ENCODE measurements at regions not wholly inside any gene's neighbourhood (a gene's known extent, or its start where the extent isn't known, plus 50 kb on each side); places are given as distances from the start of the nearest gene placed in this dataset.
A peak's percentile ranks its signal among the peaks of the same experiment; 100 is the strongest.

DNA sequence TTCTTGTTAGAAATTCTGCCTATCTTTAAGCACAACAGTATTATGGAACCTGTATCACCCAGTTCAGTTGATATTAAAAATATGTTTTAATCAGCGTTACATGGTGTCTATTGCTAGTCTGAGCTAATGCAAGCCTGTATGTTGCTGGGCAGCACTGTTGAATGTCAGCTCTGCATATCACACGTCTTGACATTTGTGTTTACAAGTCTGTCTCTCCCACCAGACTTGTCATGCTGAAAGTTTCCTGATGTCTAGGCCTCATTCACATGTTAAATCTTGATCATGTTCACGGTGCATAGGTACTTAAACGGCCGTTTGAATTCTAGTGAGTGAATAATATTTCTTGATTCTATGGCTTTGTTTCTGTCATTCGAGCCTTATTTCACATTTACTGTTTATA is 385.0 kb downstream of the SOCS6 start:
- Histone ChIP-seq H3K27me3 (no peaks in the 10 kb centered on the region), H3K4me3 (no peak overlapping the region), H3K4me1 (peaks cover 18% of the 10 kb centered on the region), H4K20me1 (no peaks in the 10 kb centered on the region), H3K27ac (no peak overlapping the region), H3K9me3 (peaks cover 17% of the 10 kb centered on the region), H3K9ac (no peak overlapping the region), H3K4me2 (no peak overlapping the region), H3K36me3 (no peaks in the 10 kb centered on the region)
- TF ChIP-seq Cebpa-rat (IDR thresholded peaks at IDR 0.05), result no peak

DNA sequence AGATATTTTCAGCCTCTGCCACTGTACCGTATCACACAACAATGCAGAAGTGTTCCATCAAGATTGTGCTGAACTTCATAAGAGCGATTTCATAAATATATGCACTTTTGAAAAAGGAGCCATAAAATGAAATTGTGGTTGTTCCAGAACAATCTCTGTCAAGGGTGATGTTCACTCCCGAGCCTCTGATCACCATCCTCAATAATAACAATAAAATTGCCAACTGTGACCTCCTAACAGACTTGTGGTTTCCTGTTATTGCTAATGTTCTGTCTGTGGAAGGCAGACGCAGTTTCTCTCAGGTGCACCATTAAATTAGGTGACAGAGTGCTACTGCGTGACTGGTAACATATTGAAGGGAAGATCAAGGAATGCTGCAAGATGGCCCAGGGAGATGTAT is 383.7 kb downstream of the SOCS6 start:
- no peaks in the 10 kb centered on the region for H3K27me3 ChIP-seq
- H3K9ac ChIP-seq, result no peak overlapping the region
- H4K20me1 ChIP-seq, result no peaks in the 10 kb centered on the region
- no peak for TF ChIP-seq Cebpa-rat (IDR thresholded peaks at IDR 0.05)
- no peaks in the 10 kb centered on the region for H3K36me3 ChIP-seq
- no peak overlapping the region for H3K4me3 ChIP-seq
- H3K9me3 ChIP-seq, result peaks cover 20% of the 10 kb centered on the region
- no peak overlapping the region for H3K27ac ChIP-seq
- peak overlapping the region; percentile 59 for H3K4me2 ChIP-seq
- peaks cover 18% of the 10 kb centered on the region for H3K4me1 ChIP-seq

DNA sequence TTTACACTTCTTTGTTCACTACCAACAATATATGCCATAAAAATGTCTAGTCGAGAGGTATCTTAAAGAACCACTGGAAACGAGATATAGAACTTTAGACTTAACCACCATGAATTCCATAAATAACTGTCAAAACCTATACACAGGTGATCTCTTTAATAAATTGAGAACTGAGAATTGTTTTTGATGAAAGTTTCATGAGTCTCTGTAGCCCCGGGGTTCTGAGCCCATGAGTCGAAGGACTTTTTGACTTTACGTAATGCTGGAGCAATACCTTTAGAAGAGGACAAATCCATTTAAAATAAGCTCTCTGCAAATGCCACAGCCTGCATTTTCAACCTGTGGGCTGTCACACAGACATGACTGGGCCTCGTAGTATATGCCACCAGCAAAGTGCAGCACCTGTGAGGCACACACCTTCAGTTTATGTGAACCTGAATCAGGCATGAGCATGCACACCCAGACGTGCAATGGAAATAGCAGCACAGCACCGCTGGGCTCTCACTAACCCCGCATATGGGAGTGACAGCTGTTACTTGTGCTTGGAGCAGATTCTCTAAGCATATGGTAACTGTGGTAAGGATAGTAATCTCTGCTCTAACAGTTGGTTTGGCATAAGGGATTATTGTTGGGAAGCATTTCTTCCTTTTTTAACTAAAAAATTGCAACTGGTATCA is 383.2 kb downstream of the SOCS6 start:
- Histone ChIP-seq H3K4me2 (peak overlapping the region; percentile 59), H3K27ac (no peak overlapping the region)
- TF ChIP-seq Cebpa-rat (IDR thresholded peaks at IDR 0.05), result no peak

DNA sequence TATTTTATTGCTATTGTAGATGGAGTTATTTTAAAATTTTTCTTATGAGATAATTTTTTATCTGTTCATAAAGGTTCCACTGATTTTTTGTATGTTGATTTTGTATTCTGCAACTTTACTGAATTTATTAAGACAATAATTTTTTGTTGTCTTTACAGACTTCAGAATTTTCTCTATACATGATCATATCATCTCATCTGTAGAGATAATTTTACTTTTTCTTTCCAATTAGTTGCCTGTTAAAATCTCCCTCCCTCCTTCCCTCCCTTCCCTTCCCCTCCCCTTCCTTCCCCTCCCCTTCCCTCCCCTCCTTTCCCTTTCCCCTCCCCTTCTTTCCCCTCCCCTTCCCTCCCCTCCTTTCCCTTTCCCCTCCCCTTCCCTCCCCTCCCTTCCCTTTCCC is 378.1 kb downstream of the SOCS6 start:
- no peak overlapping the region for H3K27ac ChIP-seq
- H3K4me3 ChIP-seq, result no peak overlapping the region
- TF ChIP-seq Cebpa-rat (IDR thresholded peaks at IDR 0.05), result no peak
- no peaks in the 10 kb centered on the region for H3K27me3 ChIP-seq
- H3K36me3 ChIP-seq, result no peaks in the 10 kb centered on the region
- peaks cover 3% of the 10 kb centered on the region for H3K4me1 ChIP-seq
- H3K9ac ChIP-seq, result no peak overlapping the region
- H4K20me1 ChIP-seq, result no peaks in the 10 kb centered on the region
- no peak overlapping the region for H3K4me2 ChIP-seq
- peaks cover 20% of the 10 kb centered on the region for H3K9me3 ChIP-seq

More for the DNA sequence above, 383.2 kb downstream of the SOCS6 start:
- no peak overlapping the region for H3K4me3 ChIP-seq
- no peak overlapping the region for H3K9ac ChIP-seq
- H3K36me3 ChIP-seq, result no peaks in the 10 kb centered on the region
- peaks cover 18% of the 10 kb centered on the region for H3K4me1 ChIP-seq
- peaks cover 20% of the 10 kb centered on the region for H3K9me3 ChIP-seq
- H3K27me3 ChIP-seq, result no peaks in the 10 kb centered on the region
- no peaks in the 10 kb centered on the region for H4K20me1 ChIP-seq

DNA sequence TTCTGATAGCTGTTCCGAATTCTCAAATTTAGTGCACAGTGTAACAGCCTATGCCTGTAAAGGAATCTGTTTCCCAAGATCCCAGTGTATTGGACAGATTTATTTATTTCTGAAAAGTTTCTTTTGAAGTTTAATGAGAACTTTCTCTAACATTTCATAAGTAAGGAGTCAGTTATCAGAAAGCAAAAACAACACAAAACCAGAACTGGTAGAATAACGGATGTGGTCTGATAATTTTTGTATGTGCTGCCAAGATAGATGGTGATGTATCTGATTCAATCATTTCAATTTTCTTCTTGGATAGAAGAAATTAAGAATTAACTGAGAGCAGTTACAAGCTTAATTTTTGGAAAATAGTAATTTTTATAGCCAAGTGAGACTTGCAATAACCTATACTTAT is 374.3 kb downstream of the SOCS6 start:
- Histone ChIP-seq H3K4me3 (no peak overlapping the region), H4K20me1 (no peaks in the 10 kb centered on the region), H3K36me3 (no peaks in the 10 kb centered on the region), H3K9me3 (no peaks in the 10 kb centered on the region; the same call in 1 of the 2 replicates), H3K4me2 (no peak overlapping the region), H3K27ac (no peak overlapping the region), H3K9ac (no peak overlapping the region), H3K4me1 (no peaks in the 10 kb centered on the region), H3K27me3 (no peaks in the 10 kb centered on the region)
- no peak for TF ChIP-seq Cebpa-rat (IDR thresholded peaks at IDR 0.05)

DNA sequence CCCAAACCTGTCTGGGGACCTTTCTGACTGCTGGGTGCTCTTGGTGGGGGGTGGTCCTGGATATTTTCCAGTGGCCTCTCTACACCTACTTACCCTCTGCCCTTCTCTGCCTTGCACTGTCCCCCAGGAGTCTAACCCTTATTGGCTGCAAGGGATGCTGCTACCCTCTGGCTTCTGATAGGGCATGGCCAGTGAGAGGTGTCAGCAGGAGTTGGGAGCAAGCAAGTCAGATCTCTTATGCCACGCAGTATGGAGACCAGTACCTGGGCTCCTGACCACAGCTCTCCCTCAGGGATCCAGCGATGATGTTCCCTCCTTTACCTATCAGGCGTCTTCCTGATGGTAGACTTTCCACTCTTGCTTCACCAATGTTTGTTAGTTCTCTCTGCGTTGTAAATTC is 373.7 kb downstream of the SOCS6 start:
- Histone ChIP-seq H3K27ac (no peak overlapping the region), H3K4me2 (no peak overlapping the region), H3K27me3 (no peaks in the 10 kb centered on the region), H4K20me1 (no peaks in the 10 kb centered on the region), H3K4me3 (no peak overlapping the region), H3K9ac (no peak overlapping the region), H3K9me3 (no peaks in the 10 kb centered on the region; the same call in 1 of the 2 replicates), H3K36me3 (no peaks in the 10 kb centered on the region), H3K4me1 (no peaks in the 10 kb centered on the region)
- TF ChIP-seq Cebpa-rat (IDR thresholded peaks at IDR 0.05), result no peak

DNA sequence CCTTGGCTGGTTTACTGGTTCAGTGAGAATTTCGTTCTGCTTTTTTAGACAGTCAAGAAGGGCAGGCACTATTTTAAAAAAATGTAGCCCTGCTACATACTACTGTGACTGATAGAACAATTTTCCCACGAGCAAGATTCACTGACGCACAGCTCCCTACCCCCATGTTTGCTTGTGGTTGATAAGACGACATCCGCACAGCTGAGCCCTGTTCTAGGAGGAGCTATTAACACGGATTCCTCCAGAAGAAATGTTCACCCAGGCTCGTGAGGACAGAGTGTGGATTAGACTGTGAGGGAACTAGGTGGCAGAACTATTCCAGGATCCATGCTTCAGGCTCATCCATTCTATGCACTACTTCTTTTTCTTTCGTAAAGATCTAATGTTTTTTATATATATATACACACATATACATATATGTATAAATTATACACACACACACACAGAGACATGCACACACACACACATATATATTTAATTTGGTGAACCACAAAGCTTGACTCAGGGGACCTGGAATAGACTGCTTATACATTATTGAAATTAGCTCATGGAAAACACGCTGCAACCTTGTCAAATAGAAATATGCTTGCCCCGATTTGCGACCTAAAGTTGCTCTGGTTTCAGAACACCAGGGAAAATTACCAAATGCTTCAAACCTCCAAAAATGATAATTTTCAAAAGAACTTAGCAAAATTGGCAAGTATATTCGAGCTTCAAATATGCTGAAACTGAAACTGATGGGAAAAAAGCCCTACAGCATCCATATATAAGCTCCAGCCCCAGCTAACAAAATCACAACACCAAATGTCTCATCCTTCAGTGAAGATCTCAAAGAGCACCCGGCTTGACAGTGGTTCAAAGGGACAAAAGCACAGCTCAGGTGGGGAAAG is 370.4 kb downstream of the SOCS6 start:
- Histone ChIP-seq H3K27ac (no peak overlapping the region), H3K9ac (no peak overlapping the region), H3K27me3 (no peaks in the 10 kb centered on the region), H3K36me3 (no peaks in the 10 kb centered on the region), H3K4me3 (no peak overlapping the region), H4K20me1 (no peaks in the 10 kb centered on the region), H3K4me2 (no peak overlapping the region), H3K4me1 (no peaks in the 10 kb centered on the region), H3K9me3 (no peaks in the 10 kb centered on the region)
- TF ChIP-seq Cebpa-rat (IDR thresholded peaks at IDR 0.05), result no peak

DNA sequence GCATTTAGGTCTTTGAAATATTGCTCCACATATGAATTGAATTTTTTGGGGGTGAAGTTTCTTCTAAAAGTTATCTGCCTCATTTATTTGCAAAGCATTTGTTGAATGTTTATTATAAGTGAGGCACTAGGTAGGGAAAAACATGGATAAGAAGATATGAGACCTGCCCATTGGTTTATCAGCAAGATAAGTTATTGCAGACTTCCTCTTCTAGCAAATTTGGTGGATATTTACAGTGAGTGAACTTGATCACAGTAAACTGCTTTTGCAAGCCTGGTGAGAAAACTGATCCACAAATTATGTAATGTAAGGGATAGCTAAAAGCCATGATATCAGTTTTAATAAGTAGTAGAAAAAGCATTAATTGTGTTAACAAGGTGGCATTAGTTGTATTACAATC is 364.8 kb downstream of the SOCS6 start:
- Histone ChIP-seq H3K4me3 (no peak overlapping the region), H3K4me1 (no peaks in the 10 kb centered on the region), H4K20me1 (no peaks in the 10 kb centered on the region), H3K27ac (no peak overlapping the region), H3K9ac (no peak overlapping the region), H3K9me3 (no peaks in the 10 kb centered on the region), H3K4me2 (no peak overlapping the region), H3K36me3 (no peaks in the 10 kb centered on the region), H3K27me3 (no peaks in the 10 kb centered on the region)
- no peak for TF ChIP-seq Cebpa-rat (IDR thresholded peaks at IDR 0.05)

DNA sequence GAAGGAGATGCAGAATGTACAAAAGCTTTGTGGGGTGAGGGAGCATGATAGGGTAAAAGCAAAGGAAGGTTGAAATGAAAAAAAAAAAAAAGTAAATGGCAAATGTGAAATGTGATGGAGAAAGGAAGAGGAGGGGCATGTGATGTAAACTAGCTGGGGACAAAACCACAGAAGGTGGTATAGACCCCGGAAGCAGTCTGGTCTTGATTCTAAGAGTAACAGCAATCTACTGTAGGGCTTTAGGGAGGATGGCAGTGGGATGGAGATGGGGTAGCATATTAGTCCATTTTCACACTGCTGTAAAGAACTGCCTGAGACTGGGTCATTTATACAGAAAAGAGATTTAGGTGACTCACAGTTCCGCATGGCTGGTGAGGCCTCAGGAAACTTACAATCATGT is 362.0 kb downstream of the SOCS6 start:
- no peaks in the 10 kb centered on the region for H3K4me1 ChIP-seq
- H3K27me3 ChIP-seq, result no peaks in the 10 kb centered on the region
- H3K9me3 ChIP-seq, result no peaks in the 10 kb centered on the region
- no peaks in the 10 kb centered on the region for H3K36me3 ChIP-seq
- no peak overlapping the region for H3K4me3 ChIP-seq
- H3K27ac ChIP-seq, result no peak overlapping the region
- H4K20me1 ChIP-seq, result no peaks in the 10 kb centered on the region
- TF ChIP-seq Cebpa-rat (IDR thresholded peaks at IDR 0.05), result no peak
- no peak overlapping the region for H3K4me2 ChIP-seq
- no peak overlapping the region for H3K9ac ChIP-seq

DNA sequence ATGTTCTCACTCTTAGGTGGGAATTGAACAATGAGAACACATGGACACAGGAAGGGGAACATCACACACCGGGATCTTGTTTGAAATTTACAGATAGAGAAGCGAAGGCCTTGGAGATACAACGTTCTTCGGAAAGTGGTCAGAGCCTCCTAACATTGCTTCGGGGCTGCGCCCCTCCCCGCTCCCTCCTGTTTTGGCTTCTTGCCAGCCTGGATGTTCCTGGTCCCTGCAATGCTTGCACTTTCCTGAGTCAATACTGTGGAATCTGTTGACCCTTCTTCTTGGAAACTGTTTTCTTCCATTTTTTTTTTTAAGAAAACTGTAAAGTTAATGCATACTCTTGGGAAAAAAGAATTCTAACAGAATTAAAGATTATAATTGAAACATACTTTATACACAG is 360.8 kb downstream of the SOCS6 start:
- Histone ChIP-seq H3K27me3 (no peaks in the 10 kb centered on the region), H3K4me2 (no peak overlapping the region), H3K9me3 (no peaks in the 10 kb centered on the region), H3K36me3 (no peaks in the 10 kb centered on the region), H3K27ac (no peak overlapping the region), H3K9ac (no peak overlapping the region), H3K4me1 (no peaks in the 10 kb centered on the region), H3K4me3 (no peak overlapping the region), H4K20me1 (no peaks in the 10 kb centered on the region)
- no peak for TF ChIP-seq Cebpa-rat (IDR thresholded peaks at IDR 0.05)

All from BLaER1 (cell line).